IMR-90 (cell line): ENCODE measurements at regions not wholly inside any gene's neighbourhood (a gene's known extent, or its start where the extent isn't known, plus 50 kb on each side); places are given as distances from the start of the nearest gene placed in this dataset.

Experiments
- CTCF ChIP-seq: conservative IDR thresholded peaks from 2 replicates; pipeline ENCODE4 v1.5.1; 2012; ENCODE audit warnings: mild to moderate bottlenecking, low read depth, low read length, improper control_type of control experiment
- MXI1 ChIP-seq: IDR thresholded peaks from 2 replicates; pipeline ENCODE4 v1.6.1; 2012; ENCODE audit warnings: low read depth, mild to moderate bottlenecking, low read length, moderate library complexity, borderline replicate concordance
- POLR2A ChIP-seq: IDR thresholded peaks from 2 replicates; pipeline ENCODE4 v1.6.1; 2012; ENCODE audit warnings: mild to moderate bottlenecking, low read depth, low read length
- RCOR1 ChIP-seq: IDR thresholded peaks from 2 replicates; pipeline ENCODE4 v1.6.1; 2012; ENCODE audit warnings: mild to moderate bottlenecking, low read length, improper control_type of control experiment; ENCODE audit not compliant: insufficient replicate concordance
- RFX5 ChIP-seq: IDR thresholded peaks from 2 replicates; pipeline ENCODE4 v1.8.0; 2012; ENCODE audit warnings: low read depth, mild to moderate bottlenecking, low read length, moderate library complexity

- TF ChIP-seq CTCF (no peak), MXI1 (no peak), RFX5 (no peak), RCOR1 (no peak), POLR2A (no peak)
Observed at GRCh38 chr16:59326955-59327354, 592.8 kb upstream of the GOT2 start.
